ENCODE measurements at regions not wholly inside any gene's neighbourhood (a gene's known extent, or its start where the extent isn't known, plus 50 kb on each side); places are given as distances from the start of the nearest gene placed in this dataset.
"Not testable (repeated sequence)": the region's sequence is repeated elsewhere in the genome, so short reads cannot be mapped to it uniquely, and the experiment has no call there.

DNA sequence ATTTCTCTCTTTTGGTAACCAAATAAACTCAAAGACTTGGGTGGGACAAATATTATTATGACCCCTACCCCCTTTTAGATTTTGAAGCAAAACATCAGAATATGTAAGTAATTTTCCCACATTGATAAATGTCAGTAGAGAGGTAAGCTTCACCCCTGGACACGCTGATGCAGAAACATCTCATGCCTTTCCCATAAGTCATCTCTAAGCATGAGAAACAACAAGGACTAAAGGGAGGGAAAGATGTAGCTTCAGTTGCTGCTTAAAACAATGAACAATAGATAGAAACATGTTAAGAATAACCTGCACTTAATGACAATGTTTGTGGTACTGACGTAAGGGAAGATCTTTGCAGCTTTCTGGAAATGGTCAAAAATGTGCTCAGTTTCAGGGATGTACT lies 56.3 kb upstream of the SLC8A3 start:
- Histone ChIP-seq H3K27me3 (ENCODE audit: control insufficient read depth in 1 of 2, insufficient read depth in 2 of 2, low read length in 2 of 2) (peaks cover 0 to 2% of the 10 kb centered on the region in 2 donors), H3K4me3 (ENCODE audit: low read depth in 1 of 2, low read length in 2 of 2) (no peak overlapping the region), H3K36me3 (ENCODE audit: control insufficient read depth in 1 of 2, insufficient read depth in 2 of 2, low read length in 2 of 2) (no peaks in the 10 kb centered on the region), H3K9me3 (ENCODE audit: control insufficient read depth in 1 of 2, low read length in 2 of 2) (no peaks in the 10 kb centered on the region), H3K4me1 (ENCODE audit: control insufficient read depth in 1 of 2, insufficient read depth in 2 of 2, low read length in 2 of 2) (no peaks in the 10 kb centered on the region), H3K27ac (ENCODE audit: low read depth, low read length) (no peak overlapping the region), H3K9ac (ENCODE audit: low read depth in 1 of 2, low read length in 2 of 2) (no peak overlapping the region)

- Histone ChIP-seq H3K36me3 (ENCODE audit: control insufficient read depth in 1 of 2, insufficient read depth in 2 of 2, low read length in 2 of 2) (no peaks in the 10 kb centered on the region), H3K27me3 (ENCODE audit: control insufficient read depth in 1 of 2, insufficient read depth in 2 of 2, low read length in 2 of 2) (no peaks in the 10 kb centered on the region), H3K9ac (ENCODE audit: low read depth in 1 of 2, low read length in 2 of 2) (no peak overlapping the region), H3K4me3 (ENCODE audit: low read depth in 1 of 2, low read length in 2 of 2) (no peak overlapping the region), H3K4me1 (ENCODE audit: control insufficient read depth in 1 of 2, insufficient read depth in 2 of 2, low read length in 2 of 2) (no peaks in the 10 kb centered on the region), H3K9me3 (ENCODE audit: control insufficient read depth in 1 of 2, low read length in 2 of 2) (no peaks in the 10 kb centered on the region), H3K27ac (ENCODE audit: low read depth, low read length) (no peak overlapping the region)
These were observed 51.1 kb upstream of the SLC8A3 start for GRCh38 chr14:70239802-70240201.

- not testable (repeated sequence) for H3K4me3 ChIP-seq (ENCODE audit: low read depth in 1 of 2, low read length in 2 of 2)
These were observed 49.9 kb upstream of the SLC8A3 start for GRCh38 chr14:70238635-70239034.

More at GRCh38 chr14:70238635-70239034, 49.9 kb upstream of the SLC8A3 start:
- not testable (repeated sequence) for H3K36me3 ChIP-seq (ENCODE audit: control insufficient read depth in 1 of 2, insufficient read depth in 2 of 2, low read length in 2 of 2); H3K27me3 ChIP-seq (ENCODE audit: control insufficient read depth in 1 of 2, insufficient read depth in 2 of 2, low read length in 2 of 2); H3K4me1 ChIP-seq (ENCODE audit: control insufficient read depth in 1 of 2, insufficient read depth in 2 of 2, low read length in 2 of 2); H3K27ac ChIP-seq (ENCODE audit: low read depth, low read length); H3K9ac ChIP-seq (ENCODE audit: low read depth in 1 of 2, low read length in 2 of 2); H3K9me3 ChIP-seq (ENCODE audit: control insufficient read depth in 1 of 2, low read length in 2 of 2)
